ENCODE measurements at regions not wholly inside any gene's neighbourhood (a gene's known extent, or its start where the extent isn't known, plus 50 kb on each side); places are given as distances from the start of the nearest gene placed in this dataset.

DNA sequence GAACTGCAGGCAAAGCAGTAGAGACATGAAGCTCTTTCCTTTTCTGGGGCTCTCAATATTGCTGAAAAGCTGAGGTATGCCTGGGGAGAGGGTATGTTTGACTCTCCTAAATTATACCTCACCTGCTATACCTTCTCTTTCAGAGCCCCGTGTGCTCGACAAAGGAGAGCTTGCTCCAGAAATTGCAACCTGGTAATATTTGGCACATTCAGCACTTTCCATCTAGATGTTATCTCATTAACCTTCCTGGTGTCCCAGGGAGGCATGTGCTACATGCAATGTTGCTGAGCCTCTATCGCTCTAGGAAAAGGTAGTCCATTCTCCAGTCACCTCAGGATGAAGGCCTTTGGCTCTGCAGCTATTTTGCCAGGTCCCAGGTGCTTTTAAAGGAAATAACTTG, 78.5 kb upstream of the ZSWIM6 start:
- H3K4me1 ChIP-seq: no peaks in the 10 kb centered on the region
- TF ChIP-seq POLR2A (IDR thresholded peaks at IDR 0.05): no peak
- TF ChIP-seq, protein P1, sequence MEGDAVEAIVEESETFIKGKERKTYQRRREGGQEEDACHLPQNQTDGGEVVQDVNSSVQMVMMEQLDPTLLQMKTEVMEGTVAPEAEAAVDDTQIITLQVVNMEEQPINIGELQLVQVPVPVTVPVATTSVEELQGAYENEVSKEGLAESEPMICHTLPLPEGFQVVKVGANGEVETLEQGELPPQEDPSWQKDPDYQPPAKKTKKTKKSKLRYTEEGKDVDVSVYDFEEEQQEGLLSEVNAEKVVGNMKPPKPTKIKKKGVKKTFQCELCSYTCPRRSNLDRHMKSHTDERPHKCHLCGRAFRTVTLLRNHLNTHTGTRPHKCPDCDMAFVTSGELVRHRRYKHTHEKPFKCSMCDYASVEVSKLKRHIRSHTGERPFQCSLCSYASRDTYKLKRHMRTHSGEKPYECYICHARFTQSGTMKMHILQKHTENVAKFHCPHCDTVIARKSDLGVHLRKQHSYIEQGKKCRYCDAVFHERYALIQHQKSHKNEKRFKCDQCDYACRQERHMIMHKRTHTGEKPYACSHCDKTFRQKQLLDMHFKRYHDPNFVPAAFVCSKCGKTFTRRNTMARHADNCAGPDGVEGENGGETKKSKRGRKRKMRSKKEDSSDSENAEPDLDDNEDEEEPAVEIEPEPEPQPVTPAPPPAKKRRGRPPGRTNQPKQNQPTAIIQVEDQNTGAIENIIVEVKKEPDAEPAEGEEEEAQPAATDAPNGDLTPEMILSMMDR (IDR thresholded peaks at IDR 0.05): no peak
- WGBS, 2 donors: 56 to 74% methylated on average over 3 of the region's 3 CpGs
- H3K27me3 ChIP-seq: no peaks in the 10 kb centered on the region
- H3K27ac ChIP-seq: no peak overlapping the region
- H3K4me3 ChIP-seq: no peak overlapping the region
- intact Hi-C loops (cut with DNase I; ENCODE audit: low total_unique reads): no loop called here
- H3K9me3 ChIP-seq: no peaks in the 10 kb centered on the region
- no peaks in the 10 kb centered on the region for H3K36me3 ChIP-seq (ENCODE audit: low read depth, missing control alignments)
- DNase-seq: no peak

DNA sequence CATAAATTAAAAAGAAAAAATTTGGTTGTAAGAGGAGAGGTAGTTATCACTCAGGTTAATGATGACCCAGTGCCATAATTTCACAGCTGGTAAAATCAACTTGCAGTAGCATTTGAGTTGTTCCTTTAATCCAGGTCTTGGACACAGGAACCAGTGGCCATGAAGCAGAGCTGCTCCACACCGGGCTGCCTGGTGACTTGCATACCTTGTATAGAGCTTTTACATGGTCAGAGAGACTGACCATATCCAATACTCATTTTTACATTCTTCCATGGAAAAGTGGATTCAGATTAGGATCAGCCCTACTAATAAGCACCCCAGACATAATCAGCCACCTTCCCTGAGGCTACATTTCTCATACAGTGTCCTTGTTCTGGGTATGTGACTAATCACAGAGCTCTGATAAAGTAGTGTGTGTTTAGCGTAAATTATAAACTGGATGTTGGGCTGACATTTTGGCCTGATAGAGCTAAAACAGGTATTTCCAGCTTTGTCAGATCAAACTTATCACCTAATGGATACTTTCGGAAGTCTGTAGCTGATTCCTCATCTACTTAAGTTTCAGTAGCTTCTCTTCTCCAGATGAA, 77.0 kb upstream of the ZSWIM6 start:
- H3K27me3 ChIP-seq: no peaks in the 10 kb centered on the region
- intact Hi-C loops (cut with DNase I; ENCODE audit: low total_unique reads): no loop called here
- H3K27ac ChIP-seq: no peak overlapping the region
- H3K4me1 ChIP-seq: no peaks in the 10 kb centered on the region
- WGBS, 2 donors: 90 to 91% methylated on average over 3 of the region's 3 CpGs
- H3K36me3 ChIP-seq (ENCODE audit: low read depth, missing control alignments): no peaks in the 10 kb centered on the region
- TF ChIP-seq POLR2A (IDR thresholded peaks at IDR 0.05): no peak
- TF ChIP-seq, protein P1 (IDR thresholded peaks at IDR 0.05): no peak
- no peak overlapping the region for H3K4me3 ChIP-seq
- H3K9me3 ChIP-seq: no peaks in the 10 kb centered on the region
- DNase-seq: no peak

- intact Hi-C loops (cut with DNase I; ENCODE audit: low total_unique reads): no loop called here
- Histone ChIP-seq H3K36me3 (ENCODE audit: low read depth, missing control alignments) (no peaks in the 10 kb centered on the region), H3K4me3 (no peak overlapping the region), H3K9me3 (no peaks in the 10 kb centered on the region), H3K27ac (no peak overlapping the region), H3K4me1 (no peaks in the 10 kb centered on the region), H3K27me3 (no peaks in the 10 kb centered on the region)
- 53 to 70% methylated on average over 1 of the region's 1 CpG for WGBS, 2 donors
- no peak for TF ChIP-seq POLR2A (IDR thresholded peaks at IDR 0.05)
- TF ChIP-seq, protein P1 (IDR thresholded peaks at IDR 0.05): no peak
- no peak for DNase-seq
These were observed 75.6 kb upstream of the ZSWIM6 start for GRCh38 chr5:61256474-61256873.

GRCh38 chr5:61257421-61257820, 74.6 kb upstream of the ZSWIM6 start:
- TF ChIP-seq, protein P1 (IDR thresholded peaks at IDR 0.05): no peak
- no peak for TF ChIP-seq POLR2A (IDR thresholded peaks at IDR 0.05)
- no peak overlapping the region for H3K4me3 ChIP-seq
- 88 to 95% methylated on average over 3 of the region's 3 CpGs for WGBS, 2 donors
- H3K27ac ChIP-seq: no peak overlapping the region
- H3K27me3 ChIP-seq: no peaks in the 10 kb centered on the region
- peaks cover 3% of the 10 kb centered on the region for H3K4me1 ChIP-seq
- H3K9me3 ChIP-seq: no peaks in the 10 kb centered on the region
- DNase-seq: no peak
- intact Hi-C loops (cut with DNase I; ENCODE audit: low total_unique reads): no loop called here
- no peaks in the 10 kb centered on the region for H3K36me3 ChIP-seq (ENCODE audit: low read depth, missing control alignments)

- Histone ChIP-seq H3K36me3 (ENCODE audit: low read depth, missing control alignments) (no peaks in the 10 kb centered on the region), H3K9me3 (no peaks in the 10 kb centered on the region), H3K4me3 (no peak overlapping the region), H3K4me1 (peaks cover 3% of the 10 kb centered on the region), H3K27ac (no peak overlapping the region), H3K27me3 (no peaks in the 10 kb centered on the region)
- DNase-seq: no peak
- TF ChIP-seq, protein P1 (IDR thresholded peaks at IDR 0.05): no peak
- no peak for TF ChIP-seq POLR2A (IDR thresholded peaks at IDR 0.05)
- intact Hi-C loops (cut with DNase I; ENCODE audit: low total_unique reads): no loop called here
These were observed 70.9 kb upstream of the ZSWIM6 start for GRCh38 chr5:61261136-61261535.
